ENCODE measurements at regions not wholly inside any gene's neighbourhood (a gene's known extent, or its start where the extent isn't known, plus 50 kb on each side); places are given as distances from the start of the nearest gene placed in this dataset.

DNA sequence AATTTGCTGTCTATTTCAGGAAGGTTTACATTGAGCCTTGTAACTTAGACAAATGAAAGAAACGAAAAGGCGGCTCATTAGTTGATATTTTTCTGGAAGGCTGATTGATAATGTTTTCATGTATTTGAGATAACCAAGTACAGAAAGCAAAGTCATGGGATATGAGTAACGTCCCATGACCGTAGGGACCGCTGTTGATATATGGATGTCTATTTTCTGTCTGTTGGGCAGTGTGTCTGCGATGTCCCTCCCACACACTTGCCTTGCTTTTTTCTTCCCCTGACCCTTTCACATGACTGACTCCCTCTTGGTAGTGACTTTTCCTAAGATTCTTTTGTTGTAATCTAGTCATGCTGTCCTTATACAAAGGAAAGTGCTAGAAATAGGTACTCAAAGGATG lies 57.0 kb upstream of the GPR158 start:
- Histone ChIP-seq H3K27ac (no peak overlapping the region), H3K9ac (ENCODE audit: low read depth in 2 of 2, low read length in 2 of 2) (no peak overlapping the region), H3K9me3 (no peaks in the 10 kb centered on the region), H3K36me3 (no peaks in the 10 kb centered on the region), H3K4me3 (no peak overlapping the region), H3K4me1 (no peaks in the 10 kb centered on the region), H3K27me3 (no peaks in the 10 kb centered on the region)
- TF ChIP-seq, protein P1, sequence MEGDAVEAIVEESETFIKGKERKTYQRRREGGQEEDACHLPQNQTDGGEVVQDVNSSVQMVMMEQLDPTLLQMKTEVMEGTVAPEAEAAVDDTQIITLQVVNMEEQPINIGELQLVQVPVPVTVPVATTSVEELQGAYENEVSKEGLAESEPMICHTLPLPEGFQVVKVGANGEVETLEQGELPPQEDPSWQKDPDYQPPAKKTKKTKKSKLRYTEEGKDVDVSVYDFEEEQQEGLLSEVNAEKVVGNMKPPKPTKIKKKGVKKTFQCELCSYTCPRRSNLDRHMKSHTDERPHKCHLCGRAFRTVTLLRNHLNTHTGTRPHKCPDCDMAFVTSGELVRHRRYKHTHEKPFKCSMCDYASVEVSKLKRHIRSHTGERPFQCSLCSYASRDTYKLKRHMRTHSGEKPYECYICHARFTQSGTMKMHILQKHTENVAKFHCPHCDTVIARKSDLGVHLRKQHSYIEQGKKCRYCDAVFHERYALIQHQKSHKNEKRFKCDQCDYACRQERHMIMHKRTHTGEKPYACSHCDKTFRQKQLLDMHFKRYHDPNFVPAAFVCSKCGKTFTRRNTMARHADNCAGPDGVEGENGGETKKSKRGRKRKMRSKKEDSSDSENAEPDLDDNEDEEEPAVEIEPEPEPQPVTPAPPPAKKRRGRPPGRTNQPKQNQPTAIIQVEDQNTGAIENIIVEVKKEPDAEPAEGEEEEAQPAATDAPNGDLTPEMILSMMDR (IDR thresholded peaks at IDR 0.05) = no peak
- DNase-seq = no peak
- intact Hi-C loops (cut with DNase I) = no loop called here

DNA sequence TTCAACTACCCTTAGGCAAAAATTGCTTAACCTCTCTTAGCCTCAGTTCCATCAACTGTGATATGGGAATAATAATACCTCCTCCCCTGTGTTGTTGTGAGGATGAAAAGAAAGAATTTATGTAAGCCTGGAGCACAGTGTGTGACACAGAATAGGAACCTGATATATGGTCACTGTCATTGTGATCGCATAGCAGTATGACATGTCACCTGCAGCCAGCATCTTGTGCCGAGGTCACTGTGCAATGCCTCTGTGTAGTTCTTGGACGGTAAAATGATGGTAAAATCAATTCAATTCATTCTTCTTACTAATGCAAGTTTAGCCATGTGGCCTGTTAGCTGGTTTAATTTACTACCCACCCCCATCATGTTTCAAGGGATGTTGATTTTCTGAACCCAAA lies 54.6 kb upstream of the GPR158 start:
- Histone ChIP-seq H3K27me3 (no peaks in the 10 kb centered on the region), H3K4me3 (no peak overlapping the region), H3K9me3 (no peaks in the 10 kb centered on the region), H3K4me1 (no peaks in the 10 kb centered on the region), H3K9ac (ENCODE audit: low read depth in 2 of 2, low read length in 2 of 2) (no peak overlapping the region), H3K36me3 (no peaks in the 10 kb centered on the region), H3K27ac (no peak overlapping the region)
- intact Hi-C loops (cut with DNase I) = no loop called here
- DNase-seq = no peak
- TF ChIP-seq, protein P1 (IDR thresholded peaks at IDR 0.05) = no peak

Data from colonic mucosa (tissue), 4 donors.